Activated naive CD8-positive, alpha-beta T cell treated with anti-CD3 and anti-CD28 coated beads, Interleukin-2, amount 10 ng/mL, durations not matched to agents 7 days and 5 days (primary cell): ENCODE measurements at regions not wholly inside any gene's neighbourhood (a gene's known extent, or its start where the extent isn't known, plus 50 kb on each side); places are given as distances from the start of the nearest gene placed in this dataset.

Experiments
- ATAC-seq: fragments of 150-1000 bp; cut with Tn5 transposase; one replicate; pipeline ENCODE4 v1.10.0; 2021; ENCODE audit warnings: low read depth, moderate library complexity
- POLR2A ChIA-PET: fragments of 350-600 bp; sonication (Branson Sonifier 250); formaldehyde crosslinking; loops from one replicate; lab custom pipeline; 2021; ENCODE audit warnings: antibody characterized with exemption; lab: Charles Lee
- DNase-seq: peaks from one replicate; pipeline ENCODE4 v3.0.0; 2021
- H3K27ac Mint-ChIP-seq: one replicate; pipeline ENCODE4 v1.8.0; 2022; ENCODE audit warnings: mild to moderate bottlenecking, mixed read lengths
- H3K27me3 Mint-ChIP-seq: one replicate; pipeline ENCODE4 v1.8.0; 2022; ENCODE audit warnings: mild to moderate bottlenecking, moderate library complexity, mixed read lengths
- H3K36me3 Mint-ChIP-seq: one replicate; pipeline ENCODE4 v1.8.0; 2021; ENCODE audit warnings: mild to moderate bottlenecking, mixed read lengths
- H3K4me1 Mint-ChIP-seq: one replicate; pipeline ENCODE4 v1.8.0; 2021; ENCODE audit warnings: mixed read lengths
- H3K4me3 Mint-ChIP-seq: one replicate; pipeline ENCODE4 v1.8.0; 2022; ENCODE audit warnings: mild to moderate bottlenecking, moderate library complexity, mixed read lengths
- H3K9me3 Mint-ChIP-seq: one replicate; pipeline ENCODE4 v1.8.0; 2021; ENCODE audit warnings: mixed read lengths

GRCh38 chr7:115721293-115722217 is 309.0 kb downstream of the TFEC start:
- Mint-ChIP-seq H3K27ac (no peak overlapping the region), H3K36me3 (no peaks in the 10 kb centered on the region), H3K4me1 (no peaks in the 10 kb centered on the region), H3K4me3 (no peak overlapping the region), H3K9me3 (no peaks in the 10 kb centered on the region), H3K27me3 (no peaks in the 10 kb centered on the region)
- DNase-seq, result no peak
- POLR2A ChIA-PET, result no interaction called here
- ATAC-seq, result no peak

DNA sequence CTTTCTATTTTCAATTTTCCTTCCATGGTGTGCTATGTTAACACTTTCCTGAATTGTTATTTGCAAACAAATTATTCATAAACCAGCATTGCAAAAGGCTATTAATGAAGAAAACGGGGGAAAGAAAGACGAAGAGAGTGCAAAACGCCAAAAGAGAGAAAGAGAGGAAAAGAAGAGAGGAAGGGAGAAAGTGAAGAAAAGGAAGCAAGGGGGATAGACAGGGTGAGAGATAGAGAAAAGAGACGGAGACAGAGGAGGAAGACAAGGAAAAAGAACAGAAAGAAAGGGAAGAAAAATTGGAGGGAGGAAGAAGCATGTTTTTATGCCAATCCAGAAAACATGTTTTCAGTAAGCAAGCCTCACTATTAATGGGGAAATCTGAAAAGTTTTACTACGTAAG is 310.6 kb downstream of the TFEC start:
- no peak for DNase-seq
- Mint-ChIP-seq H3K27ac (no peak overlapping the region), H3K9me3 (no peaks in the 10 kb centered on the region), H3K27me3 (no peaks in the 10 kb centered on the region), H3K4me1 (no peaks in the 10 kb centered on the region), H3K36me3 (no peaks in the 10 kb centered on the region), H3K4me3 (no peak overlapping the region)
- POLR2A ChIA-PET, result no interaction called here
- no peak for ATAC-seq

GRCh38 chr7:115709664-115710063 is 320.9 kb downstream of the TFEC start:
- ATAC-seq, result no peak
- no peaks in the 10 kb centered on the region for H3K9me3 Mint-ChIP-seq

DNA sequence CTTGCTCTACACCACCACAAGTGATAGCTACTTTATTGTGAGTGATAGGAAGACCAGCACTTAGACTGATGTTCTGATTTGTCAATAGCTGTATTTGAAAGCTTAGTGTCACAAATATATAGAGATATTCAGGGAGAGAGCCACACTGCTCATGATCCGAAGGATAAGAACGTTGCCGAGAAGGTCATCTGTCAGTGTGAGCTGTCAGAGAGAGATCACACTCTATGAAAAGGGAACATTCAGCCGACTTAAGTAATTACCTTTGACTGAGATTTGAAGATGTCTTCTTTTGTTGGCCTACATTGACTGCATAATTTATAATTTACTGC is 322.6 kb downstream of the TFEC start:
- Mint-ChIP-seq H3K9me3 (no peaks in the 10 kb centered on the region), H3K4me1 (no peaks in the 10 kb centered on the region), H3K27me3 (no peaks in the 10 kb centered on the region), H3K36me3 (no peaks in the 10 kb centered on the region), H3K27ac (no peak overlapping the region), H3K4me3 (no peak overlapping the region)
- POLR2A ChIA-PET, result no interaction called here
- DNase-seq (no peak), ATAC-seq (no peak)

More at GRCh38 chr7:115709664-115710063, 320.9 kb downstream of the TFEC start:
- Mint-ChIP-seq H3K27me3 (no peaks in the 10 kb centered on the region), H3K27ac (no peak overlapping the region), H3K4me3 (no peak overlapping the region), H3K36me3 (no peaks in the 10 kb centered on the region), H3K4me1 (no peaks in the 10 kb centered on the region)
- no peak for DNase-seq
- POLR2A ChIA-PET, result no interaction called here

DNA sequence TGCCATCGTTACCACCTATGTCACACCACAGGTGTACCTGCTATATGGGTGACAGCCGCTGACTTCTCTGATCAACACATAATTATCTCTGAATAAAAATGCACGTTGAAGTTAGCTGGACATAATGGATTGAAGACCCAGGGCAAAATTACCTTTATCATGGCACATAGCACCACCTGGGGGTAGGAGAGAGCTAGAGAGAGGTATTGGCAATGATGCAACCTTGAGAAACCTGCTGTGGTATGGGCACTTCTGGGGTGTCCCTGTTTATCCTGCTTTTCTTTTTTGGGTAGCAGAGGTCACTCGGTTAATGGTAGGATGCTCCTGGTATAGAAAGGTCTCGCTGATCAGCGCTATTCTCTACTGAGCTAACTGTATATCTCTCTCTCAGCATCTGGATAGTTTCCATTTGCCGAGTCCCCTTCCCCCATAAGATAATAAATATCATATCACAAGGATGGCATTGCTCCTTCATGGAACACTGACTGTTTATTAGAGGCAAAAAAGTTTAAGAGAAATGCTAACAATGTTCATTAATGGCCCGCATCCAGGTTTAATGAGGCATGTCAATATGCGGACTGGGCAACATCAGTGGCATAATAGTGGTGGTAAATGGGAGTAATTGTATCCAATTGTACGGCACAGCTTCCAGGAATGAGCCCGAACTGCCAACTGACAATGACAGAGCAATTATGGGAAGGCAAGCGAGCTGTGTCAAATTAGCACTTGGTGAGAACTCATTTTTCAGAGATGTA is 323.1 kb downstream of the TFEC start:
- ATAC-seq (no peak), DNase-seq (no peak)
- Mint-ChIP-seq H3K4me3 (no peak overlapping the region), H3K4me1 (no peaks in the 10 kb centered on the region), H3K9me3 (no peaks in the 10 kb centered on the region), H3K27me3 (no peaks in the 10 kb centered on the region), H3K27ac (no peak overlapping the region), H3K36me3 (no peaks in the 10 kb centered on the region)
- POLR2A ChIA-PET, result no interaction called here

DNA sequence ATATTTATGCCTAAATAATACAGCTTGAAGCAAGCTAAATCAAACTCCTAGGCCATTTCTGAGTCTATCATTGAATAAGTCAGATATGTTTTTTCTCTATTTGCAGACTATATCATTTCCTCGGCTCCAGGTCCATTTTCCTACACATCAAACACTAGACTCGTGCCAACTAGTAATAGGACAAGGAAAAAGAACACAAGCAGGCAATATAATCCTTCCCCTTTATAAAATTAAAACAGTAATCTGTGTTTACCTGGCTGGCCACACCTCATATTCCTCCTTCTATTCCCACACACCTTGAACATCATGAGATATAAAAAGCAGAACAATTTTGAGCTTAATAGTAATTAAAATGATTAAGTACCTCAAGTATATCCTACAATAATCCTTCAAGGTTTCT is 325.7 kb downstream of the TFEC start:
- H3K27ac Mint-ChIP-seq, result no peak overlapping the region
- no peaks in the 10 kb centered on the region for H3K36me3 Mint-ChIP-seq
- ATAC-seq, result no peak
- no peak for DNase-seq
- H3K4me3 Mint-ChIP-seq, result no peak overlapping the region
- no peaks in the 10 kb centered on the region for H3K4me1 Mint-ChIP-seq
- POLR2A ChIA-PET, result no interaction called here
- H3K9me3 Mint-ChIP-seq, result no peaks in the 10 kb centered on the region
- H3K27me3 Mint-ChIP-seq, result no peaks in the 10 kb centered on the region

DNA sequence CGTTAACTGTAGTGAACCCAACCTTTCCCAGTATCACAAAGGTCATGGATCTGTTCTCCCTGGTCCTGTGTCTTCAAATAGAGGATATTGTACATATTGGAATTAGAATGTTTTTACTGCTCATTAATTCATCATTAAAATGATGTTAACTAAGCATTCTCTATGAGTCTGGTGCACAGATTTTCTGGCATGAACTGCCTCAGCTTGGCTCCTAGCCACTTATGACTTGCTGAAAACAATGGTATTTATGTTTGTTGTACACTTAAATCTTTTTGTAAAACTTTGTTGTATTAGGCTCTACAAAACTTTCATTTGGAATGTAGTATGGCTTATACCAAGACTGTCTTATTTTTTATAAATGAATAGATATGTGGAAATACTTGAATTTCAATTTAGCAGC is 329.4 kb downstream of the TFEC start:
- Mint-ChIP-seq H3K9me3 (no peaks in the 10 kb centered on the region), H3K36me3 (no peaks in the 10 kb centered on the region), H3K4me1 (no peaks in the 10 kb centered on the region), H3K27ac (no peak overlapping the region), H3K27me3 (no peaks in the 10 kb centered on the region), H3K4me3 (no peak overlapping the region)
- POLR2A ChIA-PET, result no interaction called here
- ATAC-seq, result no peak
- no peak for DNase-seq

DNA sequence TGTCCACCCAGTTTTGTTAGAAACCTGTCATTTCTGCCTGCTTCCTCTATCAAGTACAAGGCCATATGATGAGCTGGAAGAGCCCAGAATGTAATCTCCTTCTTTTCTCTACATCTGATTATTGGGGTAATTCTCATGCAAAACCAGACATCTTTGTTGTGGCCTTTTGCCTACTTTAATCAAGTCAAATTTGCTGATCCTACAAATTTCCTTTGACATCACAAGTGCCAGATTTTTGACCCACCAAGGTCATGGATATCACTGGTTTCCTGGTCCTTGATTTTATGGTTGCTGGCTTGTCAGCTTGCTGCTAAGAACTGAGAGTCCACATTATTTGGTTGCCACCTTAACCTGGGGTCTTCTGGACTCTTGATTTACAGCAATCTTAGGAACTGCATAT is 336.1 kb downstream of the TFEC start:
- POLR2A ChIA-PET, result no interaction called here
- H3K4me3 Mint-ChIP-seq, result no peak overlapping the region
- no peak overlapping the region for H3K27ac Mint-ChIP-seq
- H3K9me3 Mint-ChIP-seq, result no peaks in the 10 kb centered on the region
- H3K4me1 Mint-ChIP-seq, result no peaks in the 10 kb centered on the region
- DNase-seq (no peak), ATAC-seq (no peak)
- H3K27me3 Mint-ChIP-seq, result no peaks in the 10 kb centered on the region
- H3K36me3 Mint-ChIP-seq, result no peaks in the 10 kb centered on the region

GRCh38 chr7:115693779-115694178 is 336.8 kb downstream of the TFEC start:
- no peaks in the 10 kb centered on the region for H3K36me3 Mint-ChIP-seq
- no peak for DNase-seq
- ATAC-seq, result no peak

DNA sequence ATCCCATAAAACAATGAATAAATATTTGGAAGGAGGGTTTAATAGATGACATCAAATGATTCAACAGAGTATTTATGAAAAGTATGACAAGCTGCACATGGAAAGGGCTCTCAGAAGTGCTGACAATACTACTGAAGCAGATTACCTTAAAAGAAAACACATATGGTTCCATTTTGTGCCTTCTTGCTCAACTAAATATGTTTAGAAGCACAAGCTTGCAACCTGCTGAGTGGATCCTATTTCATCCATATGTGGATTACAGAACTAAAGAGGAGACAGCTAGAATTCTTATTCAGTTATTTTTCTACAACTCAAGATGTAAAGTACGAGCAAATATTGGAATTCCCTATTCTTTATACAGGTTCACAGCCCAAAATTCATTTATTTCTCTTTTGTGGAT is 340.6 kb downstream of the TFEC start:
- DNase-seq (no peak), ATAC-seq (no peak)
- POLR2A ChIA-PET, result no interaction called here

More at GRCh38 chr7:115693779-115694178, 336.8 kb downstream of the TFEC start:
- Mint-ChIP-seq H3K27ac (no peak overlapping the region), H3K27me3 (no peaks in the 10 kb centered on the region), H3K4me1 (no peaks in the 10 kb centered on the region), H3K4me3 (no peak overlapping the region), H3K9me3 (no peaks in the 10 kb centered on the region)
- POLR2A ChIA-PET, result no interaction called here

GRCh38 chr7:115683093-115683492 is 347.5 kb downstream of the TFEC start:
- H3K27me3 Mint-ChIP-seq, result no peaks in the 10 kb centered on the region
- ATAC-seq (no peak), DNase-seq (no peak)
- H3K4me3 Mint-ChIP-seq, result no peak overlapping the region
- H3K36me3 Mint-ChIP-seq, result no peaks in the 10 kb centered on the region
- POLR2A ChIA-PET, result no interaction called here
- no peaks in the 10 kb centered on the region for H3K4me1 Mint-ChIP-seq
- H3K9me3 Mint-ChIP-seq, result no peaks in the 10 kb centered on the region
- no peak overlapping the region for H3K27ac Mint-ChIP-seq

More for the DNA sequence above, 340.6 kb downstream of the TFEC start:
- Mint-ChIP-seq H3K36me3 (no peaks in the 10 kb centered on the region), H3K27ac (no peak overlapping the region), H3K4me3 (no peak overlapping the region), H3K9me3 (no peaks in the 10 kb centered on the region), H3K27me3 (no peaks in the 10 kb centered on the region), H3K4me1 (no peaks in the 10 kb centered on the region)

- ATAC-seq (no peak), DNase-seq (no peak)
- H3K27ac Mint-ChIP-seq, result no peak overlapping the region
- no peaks in the 10 kb centered on the region for H3K36me3 Mint-ChIP-seq
- H3K9me3 Mint-ChIP-seq, result no peaks in the 10 kb centered on the region
- no peak overlapping the region for H3K4me3 Mint-ChIP-seq
- H3K4me1 Mint-ChIP-seq, result no peaks in the 10 kb centered on the region
- no peaks in the 10 kb centered on the region for H3K27me3 Mint-ChIP-seq
- POLR2A ChIA-PET, result no interaction called here
These were observed 348.1 kb downstream of the TFEC start for GRCh38 chr7:115682507-115682906.

GRCh38 chr7:115680921-115681320 is 349.6 kb downstream of the TFEC start:
- POLR2A ChIA-PET, result no interaction called here
- DNase-seq, result no peak
- Mint-ChIP-seq H3K4me1 (no peaks in the 10 kb centered on the region), H3K36me3 (no peaks in the 10 kb centered on the region), H3K4me3 (no peak overlapping the region), H3K27me3 (no peaks in the 10 kb centered on the region), H3K27ac (no peak overlapping the region), H3K9me3 (no peaks in the 10 kb centered on the region)
- no peak for ATAC-seq

DNA sequence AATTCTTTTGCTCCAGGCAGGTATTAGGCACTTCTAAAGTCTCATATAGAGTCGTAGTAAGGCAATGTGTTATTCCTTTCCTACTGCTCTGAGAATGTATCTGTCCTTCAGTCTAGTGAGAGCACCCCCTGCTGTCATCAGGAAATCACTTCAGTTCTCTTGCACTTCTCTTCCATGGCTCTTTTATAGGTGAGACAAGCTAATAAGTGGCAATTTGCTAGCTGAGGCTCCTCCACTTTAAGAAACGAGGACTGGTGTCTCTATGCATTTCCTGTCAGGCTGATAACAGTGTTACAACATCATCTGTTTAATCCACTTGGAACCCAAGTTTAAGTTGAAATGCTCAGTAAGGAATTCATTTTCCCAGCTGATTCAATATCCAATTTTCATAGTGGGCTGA is 350.6 kb downstream of the TFEC start:
- no peaks in the 10 kb centered on the region for H3K27me3 Mint-ChIP-seq
- H3K27ac Mint-ChIP-seq, result no peak overlapping the region
- no peaks in the 10 kb centered on the region for H3K9me3 Mint-ChIP-seq
- no peak overlapping the region for H3K4me3 Mint-ChIP-seq
- H3K36me3 Mint-ChIP-seq, result no peaks in the 10 kb centered on the region
- ATAC-seq (no peak), DNase-seq (no peak)
- POLR2A ChIA-PET, result no interaction called here
- H3K4me1 Mint-ChIP-seq, result no peaks in the 10 kb centered on the region
